Stimulated activated CD8-positive, alpha-beta memory T cell treated with anti-CD3 and anti-CD28 coated beads, Interleukin-4, amount 100 ng/mL, for 24 hours (primary cell): ENCODE measurements at regions not wholly inside any gene's neighbourhood (a gene's known extent, or its start where the extent isn't known, plus 50 kb on each side); places are given as distances from the start of the nearest gene placed in this dataset.

Experiments
- DNase-seq: peaks from one replicate; pipeline ENCODE4 v3.0.0-alpha.2; 2020; ENCODE audit warnings: low read depth

- no peak for DNase-seq
Measured at GRCh38 chr2:180208841-180209240, 201.7 kb upstream of the CWC22 start.

DNA sequence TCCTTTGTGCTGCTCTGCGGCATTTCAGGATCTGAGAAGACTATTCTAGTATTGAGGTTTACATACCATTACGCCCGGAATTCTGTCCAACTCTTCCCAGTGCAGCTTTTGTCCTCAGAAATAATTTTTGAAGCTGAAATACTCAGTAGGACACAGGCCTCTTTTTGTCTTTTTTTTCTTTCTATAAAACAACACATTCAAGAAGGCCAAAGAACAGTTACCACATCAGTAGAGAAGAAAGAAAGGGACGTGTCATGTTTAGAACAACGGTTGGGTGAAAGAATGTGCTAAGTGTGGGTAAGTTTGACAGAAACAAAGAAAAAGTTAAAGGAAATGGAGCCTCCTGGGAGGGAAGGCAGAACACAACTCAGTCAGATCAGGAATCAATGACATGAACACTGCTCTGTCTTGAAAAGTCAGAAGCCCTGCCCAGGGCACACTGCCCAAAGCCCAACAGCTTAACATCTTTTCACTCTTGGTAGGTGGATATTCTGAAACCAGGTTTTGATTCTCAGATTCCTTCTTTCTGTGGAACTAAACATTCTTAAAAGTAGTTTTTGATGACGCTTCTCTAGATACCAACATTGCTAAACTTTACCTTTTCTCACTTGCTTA lies 198.6 kb upstream of the CWC22 start:
- DNase-seq, result no peak

DNA sequence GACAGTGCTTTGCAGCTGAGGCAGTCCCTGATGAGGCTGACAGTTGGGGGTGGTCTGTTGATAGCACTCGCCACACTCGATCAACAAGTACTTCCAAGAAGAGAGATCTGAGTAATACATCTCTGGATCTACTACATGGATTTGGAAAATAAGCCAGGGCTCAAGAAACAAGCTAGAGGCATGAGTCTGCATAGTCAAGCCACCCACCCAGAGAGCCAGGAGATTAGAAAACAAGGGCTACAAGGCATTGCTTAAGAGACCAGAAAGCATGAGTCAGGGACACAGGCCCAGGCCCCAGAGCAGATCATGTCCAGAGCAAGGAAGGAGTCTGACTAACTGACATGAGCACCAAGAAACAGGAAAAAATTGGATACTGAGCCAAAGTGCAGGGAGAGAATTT lies 196.9 kb upstream of the CWC22 start:
- DNase-seq, result no peak

DNA sequence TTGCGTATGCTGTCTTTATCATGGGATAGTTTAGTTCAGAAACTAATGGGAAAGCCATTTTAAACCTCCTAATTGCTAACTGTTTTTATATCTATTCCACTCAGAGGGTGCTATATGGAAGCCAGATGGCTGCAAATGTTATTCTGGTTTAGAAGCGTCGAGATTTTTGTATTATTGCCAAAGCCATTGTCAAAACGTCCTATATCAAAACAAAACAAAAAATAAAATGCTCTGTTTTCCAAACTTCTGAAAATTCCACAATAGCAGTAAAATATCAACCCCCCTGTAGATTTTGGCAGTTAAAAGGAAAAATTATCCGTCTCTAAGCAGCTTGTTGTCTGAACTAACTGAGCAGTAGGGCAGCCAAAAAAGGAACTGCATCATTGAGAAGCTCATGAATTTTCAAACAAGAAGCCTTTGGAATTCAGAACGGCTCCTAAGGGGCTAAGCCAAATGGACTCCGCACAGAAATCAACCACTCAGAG lies 195.4 kb upstream of the CWC22 start:
- DNase-seq, result no peak

DNA sequence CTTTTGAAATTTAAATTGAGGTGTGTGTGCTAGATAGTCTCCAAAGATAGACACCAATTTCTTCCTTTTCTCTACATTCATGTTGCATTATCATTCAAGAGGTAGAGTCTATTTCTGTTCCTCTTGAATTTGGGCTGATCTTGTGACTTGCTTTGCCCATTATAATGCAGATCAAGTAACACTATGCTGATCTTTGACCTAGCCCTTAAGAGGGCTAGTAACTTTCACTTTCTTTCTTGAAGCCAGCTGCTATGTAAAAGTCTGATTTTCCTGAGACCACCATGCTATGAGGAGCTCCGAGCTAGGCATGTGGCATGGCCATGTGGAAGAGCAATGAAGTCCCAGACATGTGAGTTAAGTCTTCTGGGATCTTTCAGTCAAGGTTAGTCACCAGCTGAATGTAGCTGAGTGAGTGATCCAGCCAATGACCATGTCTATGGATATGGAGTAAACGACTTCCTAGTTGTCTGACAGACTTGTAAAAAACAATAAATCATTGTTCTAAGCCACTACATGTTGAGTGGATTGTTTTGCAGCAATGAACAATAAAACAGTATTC lies 189.4 kb upstream of the CWC22 start:
- DNase-seq, result no peak

DNA sequence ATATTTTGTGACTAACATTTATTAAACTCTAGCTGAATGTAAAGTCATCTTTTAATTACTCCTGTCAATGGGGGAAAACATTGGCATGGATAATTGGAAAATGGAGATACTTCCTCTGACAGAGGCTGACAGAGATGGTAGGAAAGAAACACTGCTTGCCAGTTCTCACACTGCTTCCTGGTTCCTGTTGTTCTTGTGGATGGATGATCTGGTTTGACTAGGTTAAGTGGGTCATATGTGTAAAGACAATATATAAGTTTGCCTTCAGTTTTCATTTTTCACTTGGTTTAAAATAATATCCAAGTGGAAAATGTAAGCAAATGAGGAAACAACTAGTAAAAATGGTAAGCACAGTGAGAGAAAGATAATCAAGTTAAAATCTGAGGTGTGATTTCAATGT lies 188.8 kb upstream of the CWC22 start:
- DNase-seq, result no peak

GRCh38 chr2:180191432-180192124 lies 184.5 kb upstream of the CWC22 start:
- DNase-seq, result no peak

GRCh38 chr2:180190851-180191250 lies 183.8 kb upstream of the CWC22 start:
- DNase-seq, result no peak

DNA sequence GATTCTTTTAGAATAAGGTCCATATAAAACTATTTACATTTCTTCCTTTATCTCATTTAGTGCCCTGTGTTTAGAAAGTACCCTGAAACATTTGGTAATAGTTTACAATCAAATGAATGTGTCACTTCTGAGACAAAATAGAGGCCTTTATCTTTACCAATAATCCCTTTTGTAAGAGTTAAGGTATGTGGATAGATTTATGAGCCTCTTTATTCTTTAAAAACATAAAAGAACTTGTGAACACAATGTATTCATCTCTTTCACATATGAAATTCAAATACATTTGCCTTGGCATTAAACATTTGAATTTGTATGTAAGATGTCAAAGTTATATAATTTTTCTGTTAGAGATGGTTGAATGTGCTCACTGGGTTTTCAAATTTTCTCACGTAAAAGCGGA lies 180.5 kb upstream of the CWC22 start:
- no peak for DNase-seq

GRCh38 chr2:180184506-180184905 lies 177.4 kb upstream of the CWC22 start:
- no peak for DNase-seq

DNA sequence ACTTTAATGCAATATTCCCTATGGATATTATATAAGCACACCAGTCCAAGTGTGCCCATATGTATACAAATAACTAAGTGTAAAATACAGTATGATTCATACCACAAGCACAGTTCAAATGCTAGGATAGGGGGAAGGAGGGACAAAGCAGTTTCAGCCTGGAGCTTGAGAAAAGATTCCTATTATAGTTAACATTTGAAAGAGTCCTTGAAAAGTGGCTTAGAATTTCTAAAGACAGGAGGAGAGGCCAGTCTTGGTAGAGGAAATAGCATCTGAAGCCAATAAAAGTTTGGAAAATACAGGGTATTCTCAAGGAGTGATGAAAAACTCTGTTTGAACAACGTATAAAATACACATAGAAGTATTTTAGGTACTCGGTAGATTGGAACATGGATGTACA lies 173.4 kb upstream of the CWC22 start:
- no peak for DNase-seq

- no peak for DNase-seq
Measured at GRCh38 chr2:180177534-180177933, 170.4 kb upstream of the CWC22 start.

GRCh38 chr2:180175736-180176135 lies 168.6 kb upstream of the CWC22 start:
- DNase-seq, result no peak

DNA sequence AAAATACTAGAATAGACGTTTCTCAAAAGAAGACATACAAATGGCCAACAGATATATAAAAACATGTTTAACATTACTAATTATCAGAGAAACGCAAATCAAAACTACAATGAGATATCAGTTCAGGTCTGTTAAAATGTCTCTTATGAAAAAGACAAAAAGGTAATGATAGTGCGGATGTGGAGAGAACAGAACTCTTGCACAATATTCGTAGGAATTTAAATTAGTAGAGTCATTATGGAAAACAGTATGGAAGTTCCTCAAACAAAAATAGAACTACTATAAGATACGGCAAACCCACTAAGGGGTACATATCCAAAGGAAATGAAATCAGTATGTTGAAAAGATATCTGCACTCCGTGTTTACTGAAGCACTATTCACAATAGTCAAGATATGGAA lies 167.5 kb upstream of the CWC22 start:
- DNase-seq, result no peak

GRCh38 chr2:180169474-180169873 lies 162.4 kb upstream of the CWC22 start:
- no peak for DNase-seq

DNA sequence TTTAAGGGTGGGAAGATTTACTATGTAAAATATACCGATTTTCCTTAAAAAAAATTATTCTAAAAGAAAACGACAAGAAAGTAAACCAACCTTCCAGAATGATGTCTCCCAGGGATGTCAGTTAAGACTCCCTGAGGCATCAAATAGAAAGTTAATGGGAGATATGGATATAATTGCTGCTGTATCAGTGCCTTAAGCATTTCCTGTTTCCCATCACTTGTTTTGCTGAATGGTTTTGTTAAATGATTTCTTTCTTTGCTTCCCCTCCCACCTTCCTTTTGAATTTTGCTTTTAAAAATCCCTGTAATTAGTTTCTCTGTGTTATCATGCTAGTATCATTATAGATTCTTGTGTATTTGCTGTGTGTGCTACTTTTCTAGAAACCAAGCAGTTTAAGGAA lies 154.3 kb upstream of the CWC22 start:
- no peak for DNase-seq

DNA sequence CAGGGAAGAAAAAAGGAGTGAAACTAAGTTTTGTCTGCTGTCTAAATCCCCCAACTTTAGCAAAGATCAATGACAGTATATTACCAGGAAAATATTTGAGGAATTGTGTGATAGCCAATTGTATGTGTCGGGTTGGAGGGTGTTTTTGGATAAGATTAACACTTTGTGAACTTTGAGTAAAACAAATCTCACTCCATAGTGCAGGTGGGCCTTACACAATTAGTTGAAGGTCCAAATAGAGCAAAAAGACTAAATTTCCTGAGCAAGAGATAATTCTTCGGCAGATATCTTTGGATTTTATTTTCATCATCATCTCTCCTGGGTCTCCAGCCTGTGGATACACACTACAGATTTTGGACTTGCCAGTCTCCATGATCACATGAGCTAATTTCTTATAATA lies 152.8 kb upstream of the CWC22 start:
- DNase-seq, result no peak

DNA sequence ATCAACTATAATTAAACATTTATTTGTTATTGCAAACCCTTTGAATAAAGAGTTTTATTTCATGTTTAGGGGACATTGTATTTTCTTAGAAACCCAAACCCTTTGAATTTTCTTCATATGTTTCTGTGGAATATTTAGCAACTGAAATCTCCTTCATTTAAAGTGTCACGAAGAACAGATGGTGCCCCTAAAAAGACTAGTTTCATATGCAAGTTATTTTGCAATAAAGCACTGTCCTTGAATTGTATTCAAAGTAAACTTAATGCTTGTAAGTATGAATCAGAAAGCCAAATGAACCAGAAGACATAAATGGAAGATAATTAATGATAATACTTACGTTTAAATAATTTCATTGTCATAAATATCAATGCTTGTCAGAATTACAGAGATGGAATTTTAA lies 151.9 kb upstream of the CWC22 start:
- no peak for DNase-seq

DNA sequence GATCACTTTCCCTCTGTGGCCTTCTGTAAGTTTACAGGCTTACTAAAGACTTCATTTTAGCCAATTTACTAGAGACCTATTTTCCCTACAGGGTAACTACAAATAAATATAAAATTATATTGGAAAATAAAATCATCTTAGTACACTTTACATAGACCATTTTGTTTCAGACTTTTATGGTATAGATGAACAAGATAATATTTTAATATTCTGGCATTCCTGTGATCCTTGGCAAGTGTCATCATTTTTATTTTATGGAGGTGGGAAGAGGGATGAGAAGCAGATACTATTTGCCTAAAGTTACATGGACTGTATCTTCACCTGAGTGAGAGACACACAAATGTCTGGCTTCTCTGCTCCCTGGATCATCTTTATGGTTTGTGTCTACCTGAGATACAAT lies 149.6 kb upstream of the CWC22 start:
- no peak for DNase-seq

DNA sequence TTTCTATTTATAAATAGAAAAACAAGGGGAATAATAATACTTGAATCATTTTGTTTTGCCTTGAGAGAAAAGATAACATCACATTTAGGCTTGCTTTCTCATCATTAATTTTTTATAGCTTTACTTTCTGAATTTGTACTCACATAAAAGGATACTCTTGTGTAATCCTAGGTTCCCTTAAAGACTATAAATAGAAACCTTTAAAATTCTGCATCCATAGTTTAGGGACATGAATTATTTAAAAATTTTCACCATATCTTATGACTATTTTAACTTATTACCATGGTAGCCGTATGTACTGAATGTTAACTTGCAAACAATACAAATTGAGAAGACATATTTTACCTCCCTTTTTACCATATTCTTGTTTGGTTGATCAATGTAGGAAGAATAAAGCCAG lies 143.5 kb upstream of the CWC22 start:
- DNase-seq, result no peak

DNA sequence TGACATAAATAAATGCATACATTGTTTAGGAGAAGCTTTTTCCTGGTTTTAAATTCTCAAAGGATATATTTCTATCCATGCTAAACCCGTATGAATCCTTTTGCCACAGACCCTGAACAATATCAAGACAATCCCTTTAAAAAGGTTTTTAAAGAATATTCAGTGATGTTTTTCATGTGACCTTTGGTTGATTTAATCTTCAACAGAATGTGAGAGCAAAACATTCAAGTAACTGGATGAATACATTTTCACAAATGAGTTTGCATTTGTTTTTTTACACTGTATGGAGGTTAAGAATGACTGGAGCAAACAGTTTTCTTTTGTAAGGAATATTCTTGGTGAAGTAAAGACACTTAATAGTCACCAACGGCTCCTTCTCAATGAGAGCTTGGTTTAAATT lies 139.4 kb upstream of the CWC22 start:
- DNase-seq, result no peak

DNA sequence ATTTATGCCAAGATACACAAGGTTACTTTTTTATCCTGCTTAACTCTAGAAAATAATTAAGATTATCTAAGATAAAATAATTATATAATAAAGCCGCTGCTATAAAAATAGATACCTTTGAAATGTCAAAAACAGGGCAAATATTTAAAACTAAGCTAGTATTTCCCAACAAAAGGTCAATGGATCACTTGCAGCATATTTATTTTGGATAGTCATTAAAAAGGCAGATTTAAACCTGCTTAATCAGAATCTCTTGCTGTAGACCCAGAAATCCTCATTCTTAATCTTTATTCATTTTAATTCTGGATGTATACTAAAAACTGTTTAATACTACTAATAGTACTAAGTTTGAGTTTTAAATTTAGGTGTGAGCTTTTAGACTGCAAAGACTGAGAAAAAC lies 139.0 kb upstream of the CWC22 start:
- no peak for DNase-seq

- DNase-seq, result no peak
Measured at GRCh38 chr2:180145163-180145562, 138.1 kb upstream of the CWC22 start.

DNA sequence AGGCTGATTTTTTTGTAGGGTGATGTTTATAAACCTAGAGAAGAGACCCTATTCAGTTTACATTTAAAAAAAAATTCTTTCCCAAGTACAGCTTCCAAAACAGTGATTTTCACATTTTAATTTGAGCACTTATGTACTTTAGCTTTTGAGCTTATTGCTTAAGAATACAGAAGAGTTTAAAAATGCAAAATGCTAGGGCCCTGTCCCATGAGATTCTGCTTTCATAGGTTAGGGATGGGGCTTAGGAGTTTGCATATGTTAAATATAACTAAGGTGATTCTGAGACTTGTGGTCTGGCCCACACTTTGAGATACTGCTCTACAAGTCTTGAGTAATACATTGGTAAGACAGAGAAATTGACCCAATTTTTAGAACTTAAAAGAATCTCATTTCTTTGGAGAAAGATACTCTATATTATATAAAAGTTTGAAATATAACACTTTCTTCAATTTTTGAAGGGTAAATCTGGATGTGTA lies 137.3 kb upstream of the CWC22 start:
- DNase-seq, result no peak
